Neural cell (in vitro differentiated cells): ENCODE measurements at regions not wholly inside any gene's neighbourhood (a gene's known extent, or its start where the extent isn't known, plus 50 kb on each side); places are given as distances from the start of the nearest gene placed in this dataset.

Experiments
- EP300 ChIP-seq: fragments of 450-650 bp; conservative IDR thresholded peaks from 2 replicates; pipeline ENCODE4 v1.6.1; 2014; ENCODE audit warnings: antibody characterized with exemption, mild to moderate bottlenecking, moderate library complexity; ENCODE audit not compliant: poor library complexity, severe bottlenecking
- EZH2 ChIP-seq: fragments of 200-600, 300-800 bp; shearing (Covaris generic), sonication (generic); IDR thresholded peaks from 2 replicates; pipeline ENCODE4 v1.6.1; 2014; ENCODE audit warnings: antibody characterized with exemption, low read length, borderline replicate concordance, mild to moderate bottlenecking; ENCODE audit not compliant: insufficient read depth, poor library complexity, severe bottlenecking
- TAF1 ChIP-seq: IDR thresholded peaks from 2 replicates; pipeline ENCODE4 v1.6.1; 2012; ENCODE audit warnings: low read depth
- TF ChIP-seq, protein P1 (sequence below): fragments of 450-650 bp; IDR thresholded peaks from 2 replicates; pipeline ENCODE4 v1.5.1; 2014; ENCODE audit warnings: antibody characterized with exemption, mild to moderate bottlenecking, moderate library complexity; ENCODE audit not compliant: poor library complexity, severe bottlenecking

GRCh38 chr5:6995115-6995514, 281.9 kb downstream of the TENT4A start:
- TF ChIP-seq EZH2 (no peak), EP300 (no peak), TAF1 (no peak)
- TF ChIP-seq, protein P1, sequence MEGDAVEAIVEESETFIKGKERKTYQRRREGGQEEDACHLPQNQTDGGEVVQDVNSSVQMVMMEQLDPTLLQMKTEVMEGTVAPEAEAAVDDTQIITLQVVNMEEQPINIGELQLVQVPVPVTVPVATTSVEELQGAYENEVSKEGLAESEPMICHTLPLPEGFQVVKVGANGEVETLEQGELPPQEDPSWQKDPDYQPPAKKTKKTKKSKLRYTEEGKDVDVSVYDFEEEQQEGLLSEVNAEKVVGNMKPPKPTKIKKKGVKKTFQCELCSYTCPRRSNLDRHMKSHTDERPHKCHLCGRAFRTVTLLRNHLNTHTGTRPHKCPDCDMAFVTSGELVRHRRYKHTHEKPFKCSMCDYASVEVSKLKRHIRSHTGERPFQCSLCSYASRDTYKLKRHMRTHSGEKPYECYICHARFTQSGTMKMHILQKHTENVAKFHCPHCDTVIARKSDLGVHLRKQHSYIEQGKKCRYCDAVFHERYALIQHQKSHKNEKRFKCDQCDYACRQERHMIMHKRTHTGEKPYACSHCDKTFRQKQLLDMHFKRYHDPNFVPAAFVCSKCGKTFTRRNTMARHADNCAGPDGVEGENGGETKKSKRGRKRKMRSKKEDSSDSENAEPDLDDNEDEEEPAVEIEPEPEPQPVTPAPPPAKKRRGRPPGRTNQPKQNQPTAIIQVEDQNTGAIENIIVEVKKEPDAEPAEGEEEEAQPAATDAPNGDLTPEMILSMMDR = no peak
